ENCODE measurements at regions not wholly inside any gene's neighbourhood (a gene's known extent, or its start where the extent isn't known, plus 50 kb on each side); places are given as distances from the start of the nearest gene placed in this dataset.
"Not testable (repeated sequence)": the region's sequence is repeated elsewhere in the genome, so short reads cannot be mapped to it uniquely, and the experiment has no call there.

DNA sequence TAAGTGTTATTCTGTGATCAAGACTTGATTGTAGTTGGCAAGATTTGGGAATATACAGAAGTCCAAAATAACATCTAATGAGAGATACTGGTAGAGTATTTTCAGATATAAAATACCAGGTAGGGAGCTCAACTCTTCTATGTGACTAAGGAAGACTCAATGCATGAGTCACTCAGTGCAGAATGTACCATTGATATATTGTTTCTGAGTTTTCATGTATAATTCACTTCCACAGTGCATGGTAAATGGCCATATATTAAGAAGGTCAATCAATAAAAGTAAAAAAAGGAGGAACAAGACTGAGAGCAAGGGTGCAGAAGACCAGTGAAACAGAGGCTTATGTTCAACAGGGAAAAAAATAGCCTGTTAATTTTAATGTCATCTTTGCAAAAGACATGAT, 1387.9 kb downstream of the CDH8 start:
- Histone ChIP-seq H3K9me3 (ENCODE audit: control insufficient read depth in 2 of 2, low read length in 2 of 2) (no peaks in the 10 kb centered on the region), H3K27me3 (ENCODE audit: control insufficient read depth in 2 of 2, insufficient read depth in 2 of 2, low read length in 2 of 2) (no peaks in the 10 kb centered on the region), H3K27ac (ENCODE audit: low read depth in 2 of 2, low read length in 2 of 2) (no peak overlapping the region), H3K36me3 (ENCODE audit: control insufficient read depth in 2 of 2, insufficient read depth in 2 of 2, low read length in 2 of 2) (no peaks in the 10 kb centered on the region), H3K4me3 (ENCODE audit: low read length in 2 of 2) (no peak overlapping the region), H3K9ac (ENCODE audit: low read depth in 1 of 2, low read length in 2 of 2) (no peak overlapping the region), H3K4me1 (ENCODE audit: control insufficient read depth in 2 of 2, insufficient read depth in 2 of 2, low read length in 2 of 2) (no peaks in the 10 kb centered on the region)

DNA sequence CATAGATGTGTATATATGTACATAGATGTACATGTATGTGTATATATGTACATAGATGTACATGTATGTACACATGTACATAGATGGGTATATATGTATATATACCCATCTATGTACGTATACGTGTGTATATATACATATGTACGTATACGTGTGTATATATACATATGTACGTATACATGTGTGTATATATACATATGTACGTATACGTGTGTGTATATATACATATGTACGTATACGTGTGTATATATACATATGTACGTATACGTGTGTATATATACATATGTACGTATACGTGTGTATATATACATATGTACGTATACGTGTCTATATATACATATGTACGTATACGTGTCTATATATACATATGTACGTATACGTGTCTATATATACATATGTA, 1388.8 kb downstream of the CDH8 start:
- H3K9ac ChIP-seq (ENCODE audit: low read depth in 1 of 2, low read length in 2 of 2); H3K27ac ChIP-seq (ENCODE audit: low read depth in 2 of 2, low read length in 2 of 2); H3K36me3 ChIP-seq (ENCODE audit: control insufficient read depth in 2 of 2, insufficient read depth in 2 of 2, low read length in 2 of 2); H3K4me3 ChIP-seq (ENCODE audit: low read length in 2 of 2); H3K9me3 ChIP-seq (ENCODE audit: control insufficient read depth in 2 of 2, low read length in 2 of 2); H3K27me3 ChIP-seq (ENCODE audit: control insufficient read depth in 2 of 2, insufficient read depth in 2 of 2, low read length in 2 of 2); H3K4me1 ChIP-seq (ENCODE audit: control insufficient read depth in 2 of 2, insufficient read depth in 2 of 2, low read length in 2 of 2): not testable (repeated sequence)

DNA sequence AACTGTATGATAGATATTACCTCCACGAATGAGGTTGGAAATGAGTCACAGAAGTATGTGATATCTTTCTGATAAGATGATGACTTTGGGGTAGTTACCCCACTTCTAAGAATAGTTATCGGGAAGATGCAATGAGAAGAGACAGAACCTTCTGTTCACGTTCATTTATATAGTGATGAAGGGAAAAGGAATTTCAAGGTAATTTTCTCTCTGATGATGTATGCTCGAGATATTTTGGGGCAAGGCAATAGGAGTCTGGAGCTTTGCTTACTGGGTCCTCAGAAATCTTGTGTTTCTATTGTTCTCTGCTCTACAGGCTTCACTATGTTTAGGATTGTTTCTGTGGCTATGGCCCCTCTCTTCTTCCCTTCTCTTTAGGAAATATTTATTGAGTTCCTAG, 1389.6 kb downstream of the CDH8 start:
- no peaks in the 10 kb centered on the region for H3K4me1 ChIP-seq (ENCODE audit: control insufficient read depth in 2 of 2, insufficient read depth in 2 of 2, low read length in 2 of 2)
- H3K9me3 ChIP-seq (ENCODE audit: control insufficient read depth in 2 of 2, low read length in 2 of 2) = no peaks in the 10 kb centered on the region
- H3K27ac ChIP-seq (ENCODE audit: low read depth in 2 of 2, low read length in 2 of 2) = no peak overlapping the region
- no peak overlapping the region for H3K4me3 ChIP-seq (ENCODE audit: low read length in 2 of 2)
- no peaks in the 10 kb centered on the region for H3K27me3 ChIP-seq (ENCODE audit: control insufficient read depth in 2 of 2, insufficient read depth in 2 of 2, low read length in 2 of 2)
- H3K9ac ChIP-seq (ENCODE audit: low read depth in 1 of 2, low read length in 2 of 2) = no peak overlapping the region
- H3K36me3 ChIP-seq (ENCODE audit: control insufficient read depth in 2 of 2, insufficient read depth in 2 of 2, low read length in 2 of 2) = no peaks in the 10 kb centered on the region

DNA sequence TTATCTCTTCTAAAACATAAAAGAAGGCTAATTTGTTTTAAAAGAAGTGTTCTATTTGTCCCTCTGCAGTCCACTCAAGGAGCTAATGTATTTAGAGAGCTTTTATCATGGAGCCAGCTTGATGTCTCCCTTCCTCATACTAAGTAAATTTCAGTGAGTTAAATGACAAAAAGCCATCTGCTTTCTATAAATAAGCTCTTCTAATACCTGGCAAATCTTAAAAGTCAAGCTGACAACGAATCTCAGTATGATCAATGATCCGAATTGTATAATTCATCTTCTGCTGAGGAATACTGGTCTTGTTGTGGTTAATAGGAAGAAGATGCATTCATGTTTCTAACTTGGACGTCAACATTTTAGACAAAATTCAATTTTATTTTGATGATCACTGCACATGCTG, 1390.7 kb downstream of the CDH8 start:
- H3K9ac ChIP-seq (ENCODE audit: low read depth in 1 of 2, low read length in 2 of 2) = no peak overlapping the region
- H3K27ac ChIP-seq (ENCODE audit: low read depth in 2 of 2, low read length in 2 of 2) = no peak overlapping the region
- H3K4me1 ChIP-seq (ENCODE audit: control insufficient read depth in 2 of 2, insufficient read depth in 2 of 2, low read length in 2 of 2) = no peaks in the 10 kb centered on the region
- no peaks in the 10 kb centered on the region for H3K36me3 ChIP-seq (ENCODE audit: control insufficient read depth in 2 of 2, insufficient read depth in 2 of 2, low read length in 2 of 2)
- H3K27me3 ChIP-seq (ENCODE audit: control insufficient read depth in 2 of 2, insufficient read depth in 2 of 2, low read length in 2 of 2) = no peaks in the 10 kb centered on the region
- H3K9me3 ChIP-seq (ENCODE audit: control insufficient read depth in 2 of 2, low read length in 2 of 2) = no peaks in the 10 kb centered on the region
- H3K4me3 ChIP-seq (ENCODE audit: low read length in 2 of 2) = no peak overlapping the region

DNA sequence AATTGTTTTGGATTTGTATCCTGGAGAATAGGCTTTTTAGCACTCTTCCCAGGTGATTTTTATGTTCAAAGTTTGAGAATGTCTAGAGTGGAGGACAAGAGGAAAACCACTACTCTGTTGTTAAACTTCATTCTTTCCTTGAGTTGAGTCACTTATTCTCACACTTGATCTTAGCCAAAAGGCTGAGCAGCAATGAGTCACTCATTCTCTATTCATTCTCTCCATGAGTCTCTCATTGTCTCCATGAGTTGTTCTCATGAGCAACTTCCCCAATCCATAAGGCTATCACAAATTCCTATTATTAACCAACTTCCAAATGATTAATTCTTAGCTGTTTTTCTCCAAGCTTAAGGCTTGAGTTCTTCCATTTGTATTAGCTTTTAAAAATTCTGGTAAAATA, 1393.3 kb downstream of the CDH8 start:
- Histone ChIP-seq H3K27ac (ENCODE audit: low read depth in 2 of 2, low read length in 2 of 2) (no peak overlapping the region), H3K9me3 (ENCODE audit: control insufficient read depth in 2 of 2, low read length in 2 of 2) (no peaks in the 10 kb centered on the region), H3K27me3 (ENCODE audit: control insufficient read depth in 2 of 2, insufficient read depth in 2 of 2, low read length in 2 of 2) (no peaks in the 10 kb centered on the region), H3K36me3 (ENCODE audit: control insufficient read depth in 2 of 2, insufficient read depth in 2 of 2, low read length in 2 of 2) (no peaks in the 10 kb centered on the region), H3K9ac (ENCODE audit: low read depth in 1 of 2, low read length in 2 of 2) (no peak overlapping the region), H3K4me1 (ENCODE audit: control insufficient read depth in 2 of 2, insufficient read depth in 2 of 2, low read length in 2 of 2) (no peaks in the 10 kb centered on the region), H3K4me3 (ENCODE audit: low read length in 2 of 2) (no peak overlapping the region)

DNA sequence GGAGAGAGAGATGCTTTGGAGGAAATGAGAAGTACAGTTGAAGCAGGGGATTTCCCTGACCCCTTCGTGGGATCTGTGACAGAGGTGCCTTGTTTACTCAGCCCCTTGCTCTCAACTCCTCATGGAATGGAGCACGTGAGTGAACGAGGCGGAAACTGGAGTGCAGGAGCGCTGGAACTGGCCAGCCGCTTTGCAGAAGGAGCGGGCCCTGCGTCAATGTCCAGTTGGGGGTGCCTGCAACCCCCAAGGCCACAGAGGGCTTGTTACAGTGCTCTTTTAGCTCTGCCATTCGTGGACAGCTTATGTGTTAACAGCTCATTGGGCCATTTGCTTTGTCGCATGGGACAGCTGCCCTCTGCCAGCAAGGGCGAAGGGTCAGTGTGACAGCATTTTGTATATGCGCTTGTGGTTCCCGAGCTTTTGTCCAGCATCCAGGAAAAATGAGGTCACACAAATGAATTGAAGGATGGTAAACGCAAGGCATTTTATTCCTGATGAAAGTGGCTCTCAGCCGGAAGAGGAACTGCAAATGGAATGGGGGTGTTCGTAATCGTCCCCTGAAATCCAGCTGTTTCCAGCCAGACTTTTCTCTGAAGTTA, 1395.1 kb downstream of the CDH8 start:
- no peaks in the 10 kb centered on the region for H3K36me3 ChIP-seq (ENCODE audit: control insufficient read depth in 2 of 2, insufficient read depth in 2 of 2, low read length in 2 of 2)
- H3K27me3 ChIP-seq (ENCODE audit: control insufficient read depth in 2 of 2, insufficient read depth in 2 of 2, low read length in 2 of 2) = no peaks in the 10 kb centered on the region
- H3K4me1 ChIP-seq (ENCODE audit: control insufficient read depth in 2 of 2, insufficient read depth in 2 of 2, low read length in 2 of 2) = no peaks in the 10 kb centered on the region
- no peak overlapping the region for H3K9ac ChIP-seq (ENCODE audit: low read depth in 1 of 2, low read length in 2 of 2)
- no peaks in the 10 kb centered on the region for H3K9me3 ChIP-seq (ENCODE audit: control insufficient read depth in 2 of 2, low read length in 2 of 2)
- no peak overlapping the region for H3K27ac ChIP-seq (ENCODE audit: low read depth in 2 of 2, low read length in 2 of 2)
- no peak overlapping the region for H3K4me3 ChIP-seq (ENCODE audit: low read length in 2 of 2)

DNA sequence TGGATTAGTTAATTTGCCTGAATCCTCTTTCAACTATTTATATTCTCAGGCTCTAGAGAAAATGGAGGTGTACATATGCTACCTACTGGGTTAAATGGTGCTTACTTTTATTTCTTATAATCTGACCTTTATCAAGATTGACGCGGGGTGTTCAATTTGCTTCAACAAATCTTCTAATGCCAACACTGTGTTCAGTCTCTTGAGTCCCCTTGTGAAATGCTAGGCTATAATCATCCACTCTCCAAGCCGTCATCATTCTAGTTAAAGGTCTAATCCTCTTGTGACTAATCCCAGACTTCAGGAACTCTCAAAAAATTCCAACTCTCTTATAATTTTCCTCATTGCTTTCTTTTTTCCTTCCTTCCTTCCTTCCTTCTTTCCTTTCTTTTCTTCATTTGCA, 1396.2 kb downstream of the CDH8 start:
- H3K36me3 ChIP-seq (ENCODE audit: control insufficient read depth in 2 of 2, insufficient read depth in 2 of 2, low read length in 2 of 2) = no peaks in the 10 kb centered on the region
- no peak overlapping the region for H3K27ac ChIP-seq (ENCODE audit: low read depth in 2 of 2, low read length in 2 of 2)
- H3K9me3 ChIP-seq (ENCODE audit: control insufficient read depth in 2 of 2, low read length in 2 of 2) = no peaks in the 10 kb centered on the region
- H3K4me1 ChIP-seq (ENCODE audit: control insufficient read depth in 2 of 2, insufficient read depth in 2 of 2, low read length in 2 of 2) = no peaks in the 10 kb centered on the region
- H3K27me3 ChIP-seq (ENCODE audit: control insufficient read depth in 2 of 2, insufficient read depth in 2 of 2, low read length in 2 of 2) = no peaks in the 10 kb centered on the region
- H3K9ac ChIP-seq (ENCODE audit: low read depth in 1 of 2, low read length in 2 of 2) = no peak overlapping the region
- no peak overlapping the region for H3K4me3 ChIP-seq (ENCODE audit: low read length in 2 of 2)

DNA sequence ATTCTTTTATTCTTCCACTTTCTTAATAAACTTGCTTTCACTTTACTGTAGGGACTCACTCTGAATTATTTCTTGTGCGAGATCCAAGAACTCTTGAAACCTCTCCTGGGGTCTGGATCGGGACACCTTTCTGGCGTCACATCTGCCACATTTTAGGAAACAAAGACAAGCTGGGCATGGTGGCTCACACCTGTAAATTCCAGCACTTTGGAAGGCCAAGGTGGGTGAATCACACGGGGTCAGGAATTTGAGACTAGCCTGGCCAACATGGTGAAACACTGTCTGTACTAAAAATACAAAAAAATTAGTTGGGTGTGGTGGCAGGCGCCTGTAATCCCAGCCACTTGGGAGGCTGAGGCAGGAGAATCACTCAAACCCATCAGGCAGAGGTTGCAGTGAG, 1399.6 kb downstream of the CDH8 start:
- H3K27ac ChIP-seq (ENCODE audit: low read depth in 2 of 2, low read length in 2 of 2); H3K36me3 ChIP-seq (ENCODE audit: control insufficient read depth in 2 of 2, insufficient read depth in 2 of 2, low read length in 2 of 2); H3K9me3 ChIP-seq (ENCODE audit: control insufficient read depth in 2 of 2, low read length in 2 of 2); H3K4me3 ChIP-seq (ENCODE audit: low read length in 2 of 2); H3K9ac ChIP-seq (ENCODE audit: low read depth in 1 of 2, low read length in 2 of 2); H3K4me1 ChIP-seq (ENCODE audit: control insufficient read depth in 2 of 2, insufficient read depth in 2 of 2, low read length in 2 of 2); H3K27me3 ChIP-seq (ENCODE audit: control insufficient read depth in 2 of 2, insufficient read depth in 2 of 2, low read length in 2 of 2): not testable (repeated sequence)

DNA sequence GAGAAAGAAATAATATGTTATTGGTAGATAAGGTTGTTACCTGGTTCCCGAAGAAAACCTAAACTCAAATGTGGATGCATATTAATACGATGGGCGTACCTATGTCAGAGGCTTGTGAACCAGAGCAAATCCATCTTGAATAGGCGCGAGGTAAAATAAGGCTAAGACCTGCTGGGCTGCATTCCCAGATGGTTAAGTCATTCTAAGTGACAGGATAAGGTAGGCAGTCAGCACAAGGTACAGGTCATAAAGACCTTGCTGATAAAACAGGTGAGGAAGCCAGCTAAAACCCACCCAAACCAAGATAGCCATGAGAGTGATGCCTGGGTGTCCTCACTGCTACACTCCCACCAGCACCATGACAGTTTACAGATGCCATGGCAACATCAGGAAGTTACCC, 1400.1 kb downstream of the CDH8 start:
- Histone ChIP-seq H3K27me3 (ENCODE audit: control insufficient read depth in 2 of 2, insufficient read depth in 2 of 2, low read length in 2 of 2) (no peaks in the 10 kb centered on the region), H3K4me3 (ENCODE audit: low read length in 2 of 2) (no peak overlapping the region), H3K9ac (ENCODE audit: low read depth in 1 of 2, low read length in 2 of 2) (no peak overlapping the region), H3K4me1 (ENCODE audit: control insufficient read depth in 2 of 2, insufficient read depth in 2 of 2, low read length in 2 of 2) (no peaks in the 10 kb centered on the region), H3K9me3 (ENCODE audit: control insufficient read depth in 2 of 2, low read length in 2 of 2) (no peaks in the 10 kb centered on the region), H3K36me3 (ENCODE audit: control insufficient read depth in 2 of 2, insufficient read depth in 2 of 2, low read length in 2 of 2) (no peaks in the 10 kb centered on the region), H3K27ac (ENCODE audit: low read depth in 2 of 2, low read length in 2 of 2) (no peak overlapping the region)

DNA sequence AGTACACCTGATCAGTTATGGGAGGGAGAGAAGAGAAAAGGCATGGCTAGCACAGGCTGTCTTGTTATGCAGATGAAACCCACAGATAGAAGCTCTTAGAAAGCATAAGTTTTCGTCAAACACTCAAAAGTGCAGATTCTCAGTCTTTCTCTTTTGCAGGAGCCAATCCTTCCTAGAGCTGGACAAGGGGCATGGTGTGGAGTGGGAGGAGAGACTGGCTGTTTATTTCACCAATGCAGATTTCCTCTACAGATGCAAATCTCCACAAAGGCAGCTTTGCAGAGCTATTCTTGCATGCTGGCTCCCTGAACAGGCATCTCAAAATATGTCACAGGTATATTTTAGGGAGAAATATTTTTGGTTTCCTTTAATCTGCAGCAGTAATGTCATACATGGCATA, 1400.7 kb downstream of the CDH8 start:
- no peaks in the 10 kb centered on the region for H3K27me3 ChIP-seq (ENCODE audit: control insufficient read depth in 2 of 2, insufficient read depth in 2 of 2, low read length in 2 of 2)
- no peak overlapping the region for H3K27ac ChIP-seq (ENCODE audit: low read depth in 2 of 2, low read length in 2 of 2)
- H3K4me1 ChIP-seq (ENCODE audit: control insufficient read depth in 2 of 2, insufficient read depth in 2 of 2, low read length in 2 of 2) = no peaks in the 10 kb centered on the region
- peaks cover 0 to 2% of the 10 kb centered on the region in 2 donors for H3K9me3 ChIP-seq (ENCODE audit: control insufficient read depth in 2 of 2, low read length in 2 of 2)
- H3K9ac ChIP-seq (ENCODE audit: low read depth in 1 of 2, low read length in 2 of 2) = no peak overlapping the region
- H3K36me3 ChIP-seq (ENCODE audit: control insufficient read depth in 2 of 2, insufficient read depth in 2 of 2, low read length in 2 of 2) = no peaks in the 10 kb centered on the region
- H3K4me3 ChIP-seq (ENCODE audit: low read length in 2 of 2) = no peak overlapping the region

DNA sequence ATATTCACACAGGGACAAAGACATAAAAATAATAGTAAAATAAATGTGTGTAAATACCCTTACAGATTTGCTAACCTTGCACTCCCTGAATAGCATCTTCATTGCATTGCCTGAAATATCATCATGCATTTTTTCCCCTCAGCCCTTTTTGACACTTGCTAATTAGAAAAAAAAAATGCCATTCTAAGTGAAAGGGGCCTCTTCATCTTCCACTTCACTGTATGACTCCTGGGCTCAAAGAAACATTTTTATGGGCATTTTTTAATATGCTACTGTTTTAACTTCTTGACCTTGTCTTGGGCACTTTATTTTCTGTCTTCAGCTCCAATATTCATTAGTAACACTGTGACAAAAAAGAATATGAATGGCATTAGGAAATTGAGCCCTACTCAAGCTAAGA, 1424.4 kb downstream of the CDH8 start:
- Histone ChIP-seq H3K36me3 (ENCODE audit: control insufficient read depth in 2 of 2, insufficient read depth in 2 of 2, low read length in 2 of 2) (no peaks in the 10 kb centered on the region), H3K27ac (ENCODE audit: low read depth in 2 of 2, low read length in 2 of 2) (no peak overlapping the region), H3K9ac (ENCODE audit: low read depth in 1 of 2, low read length in 2 of 2) (no peak overlapping the region), H3K27me3 (ENCODE audit: control insufficient read depth in 2 of 2, insufficient read depth in 2 of 2, low read length in 2 of 2) (no peaks in the 10 kb centered on the region), H3K4me3 (ENCODE audit: low read length in 2 of 2) (no peak overlapping the region), H3K9me3 (ENCODE audit: control insufficient read depth in 2 of 2, low read length in 2 of 2) (no peaks in the 10 kb centered on the region), H3K4me1 (ENCODE audit: control insufficient read depth in 2 of 2, insufficient read depth in 2 of 2, low read length in 2 of 2) (no peaks in the 10 kb centered on the region)

Measured in mucosa of rectum (tissue), 2 donors.